ENCODE measurements at regions not wholly inside any gene's neighbourhood (a gene's known extent, or its start where the extent isn't known, plus 50 kb on each side); places are given as distances from the start of the nearest gene placed in this dataset.

GRCh38 chr21:28266061-28266460, 726.6 kb downstream of the LTN1 start:
- no peak for DNase-seq

GRCh38 chr21:28263974-28264373, 728.7 kb downstream of the LTN1 start:
- no peak for DNase-seq

GRCh38 chr21:28261298-28261697, 731.4 kb downstream of the LTN1 start:
- DNase-seq = no peak

GRCh38 chr21:28257276-28257675, 735.4 kb downstream of the LTN1 start:
- DNase-seq = no peak

- DNase-seq = peak; percentile 31
These were observed 735.8 kb downstream of the LTN1 start for GRCh38 chr21:28256837-28257236.

GRCh38 chr21:28256420-28256831, 736.3 kb downstream of the LTN1 start:
- peak; percentile 53 for DNase-seq

GRCh38 chr21:28253961-28254360, 738.7 kb downstream of the LTN1 start:
- no peak for DNase-seq

GRCh38 chr21:28253338-28253737, 739.3 kb downstream of the LTN1 start:
- DNase-seq = peak; percentile 77

- peak; percentile 35 for DNase-seq
These were observed 739.7 kb downstream of the LTN1 start for GRCh38 chr21:28252928-28253327.

GRCh38 chr21:28250946-28251345, 741.7 kb downstream of the LTN1 start:
- DNase-seq = no peak

- DNase-seq = no peak
These were observed 745.1 kb downstream of the LTN1 start for GRCh38 chr21:28247454-28248020.

GRCh38 chr21:28240586-28240985, 752.1 kb downstream of the LTN1 start:
- peak; percentile 9 for DNase-seq

GRCh38 chr21:28239340-28239739, 753.3 kb downstream of the LTN1 start:
- no peak for DNase-seq

- no peak for DNase-seq
These were observed 755.0 kb downstream of the LTN1 start for GRCh38 chr21:28237661-28238060.

- no peak for DNase-seq
These were observed 757.3 kb downstream of the LTN1 start for GRCh38 chr21:28235169-28235895.

- DNase-seq = no peak
These were observed 758.4 kb downstream of the LTN1 start for GRCh38 chr21:28234326-28234725.

GRCh38 chr21:28233536-28234220, 759.0 kb downstream of the LTN1 start:
- no peak for DNase-seq

GRCh38 chr21:28230559-28230958, 762.1 kb downstream of the LTN1 start:
- DNase-seq = peak; percentile 47

- peak; percentile 87 for DNase-seq
These were observed 762.9 kb downstream of the LTN1 start for GRCh38 chr21:28229814-28230213.

- no peak for DNase-seq
These were observed 764.1 kb downstream of the LTN1 start for GRCh38 chr21:28228636-28228995.

- DNase-seq = peak; percentile 18
These were observed 764.6 kb downstream of the LTN1 start for GRCh38 chr21:28227881-28228635.

- DNase-seq = no peak
These were observed 766.1 kb downstream of the LTN1 start for GRCh38 chr21:28226563-28226962.

GRCh38 chr21:28224191-28224726, 768.4 kb downstream of the LTN1 start:
- no peak for DNase-seq

Data from fibroblast of skin of right quadriceps (primary cell).